Astrocyte (in vitro differentiated cells and primary cell): ENCODE measurements at regions not wholly inside any gene's neighbourhood (a gene's known extent, or its start where the extent isn't known, plus 50 kb on each side); places are given as distances from the start of the nearest gene placed in this dataset.

Source experiments
- EZH2 ChIP-seq: IDR thresholded peaks from 2 replicates; pipeline ENCODE4 v1.6.1; 2012; ENCODE audit warnings: mild to moderate bottlenecking, low read length, inconsistent platforms; ENCODE audit not compliant: insufficient read depth
- TF ChIP-seq, protein P1 (sequence below): IDR thresholded peaks from 2 replicates; pipeline ENCODE4 v1.5.1; 2011; ENCODE audit warnings: low read depth, mild to moderate bottlenecking, inconsistent platforms, low read length, moderate library complexity; ENCODE audit not compliant: insufficient read depth

DNA sequence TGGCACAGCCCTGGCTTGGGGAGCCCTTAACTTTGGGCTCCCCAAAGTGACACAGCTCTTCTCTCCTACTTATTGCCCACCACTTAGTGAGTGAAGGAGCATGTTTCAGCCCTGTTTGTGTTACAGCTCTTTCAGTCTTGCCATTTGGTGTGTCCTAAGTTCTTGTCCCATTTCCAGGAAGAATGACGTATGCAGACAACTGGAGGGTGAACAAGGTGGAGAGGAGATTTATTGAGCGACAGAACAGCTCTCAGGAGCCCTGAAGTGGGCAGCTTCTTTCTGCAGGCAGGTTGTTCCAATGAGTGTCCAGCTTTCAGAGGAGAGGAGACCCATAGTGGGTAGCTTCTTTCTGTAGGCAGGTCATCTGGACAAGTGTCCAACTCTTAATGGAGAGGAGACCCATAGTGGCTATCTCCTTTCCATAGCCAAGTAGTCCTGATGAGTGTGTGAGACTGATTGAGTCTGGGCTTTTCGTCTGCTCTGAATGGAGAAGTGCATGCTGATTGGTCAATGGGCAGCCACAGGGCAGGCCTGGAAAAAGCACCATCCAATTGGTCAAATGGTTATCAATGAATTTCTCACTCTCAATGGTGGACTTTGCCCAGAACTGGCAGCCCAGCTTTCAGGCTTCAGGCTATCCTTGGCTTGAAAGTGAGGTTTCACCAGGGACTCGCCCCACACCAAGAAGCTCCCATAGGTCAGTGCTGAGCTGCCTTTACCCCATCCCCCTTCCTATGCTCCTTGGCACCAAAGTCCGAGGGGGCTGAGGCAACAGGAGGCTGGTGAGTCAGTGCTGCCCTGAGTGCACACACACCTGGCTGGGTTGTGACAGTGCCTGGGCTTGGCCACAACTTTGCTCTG is 688.2 kb downstream of the NYAP2 start:
- TF ChIP-seq, protein P1, sequence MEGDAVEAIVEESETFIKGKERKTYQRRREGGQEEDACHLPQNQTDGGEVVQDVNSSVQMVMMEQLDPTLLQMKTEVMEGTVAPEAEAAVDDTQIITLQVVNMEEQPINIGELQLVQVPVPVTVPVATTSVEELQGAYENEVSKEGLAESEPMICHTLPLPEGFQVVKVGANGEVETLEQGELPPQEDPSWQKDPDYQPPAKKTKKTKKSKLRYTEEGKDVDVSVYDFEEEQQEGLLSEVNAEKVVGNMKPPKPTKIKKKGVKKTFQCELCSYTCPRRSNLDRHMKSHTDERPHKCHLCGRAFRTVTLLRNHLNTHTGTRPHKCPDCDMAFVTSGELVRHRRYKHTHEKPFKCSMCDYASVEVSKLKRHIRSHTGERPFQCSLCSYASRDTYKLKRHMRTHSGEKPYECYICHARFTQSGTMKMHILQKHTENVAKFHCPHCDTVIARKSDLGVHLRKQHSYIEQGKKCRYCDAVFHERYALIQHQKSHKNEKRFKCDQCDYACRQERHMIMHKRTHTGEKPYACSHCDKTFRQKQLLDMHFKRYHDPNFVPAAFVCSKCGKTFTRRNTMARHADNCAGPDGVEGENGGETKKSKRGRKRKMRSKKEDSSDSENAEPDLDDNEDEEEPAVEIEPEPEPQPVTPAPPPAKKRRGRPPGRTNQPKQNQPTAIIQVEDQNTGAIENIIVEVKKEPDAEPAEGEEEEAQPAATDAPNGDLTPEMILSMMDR: no peak
- TF ChIP-seq EZH2: no peak
